HTR-8/SVneo (cell line): ENCODE measurements at regions not wholly inside any gene's neighbourhood (a gene's known extent, or its start where the extent isn't known, plus 50 kb on each side); places are given as distances from the start of the nearest gene placed in this dataset.

Source experiments
- DNase-seq: peaks from one replicate; pipeline ENCODE4 v3.0.0; 2011; ENCODE audit warnings: low spot score, mixed read lengths; ENCODE audit not compliant: insufficient read length
- FAIRE-seq: peaks from 2 replicates; lab custom pipeline; 2011; peaks lifted over from hg19 to GRCh38; lab: Jason Lieb, UNC

DNA sequence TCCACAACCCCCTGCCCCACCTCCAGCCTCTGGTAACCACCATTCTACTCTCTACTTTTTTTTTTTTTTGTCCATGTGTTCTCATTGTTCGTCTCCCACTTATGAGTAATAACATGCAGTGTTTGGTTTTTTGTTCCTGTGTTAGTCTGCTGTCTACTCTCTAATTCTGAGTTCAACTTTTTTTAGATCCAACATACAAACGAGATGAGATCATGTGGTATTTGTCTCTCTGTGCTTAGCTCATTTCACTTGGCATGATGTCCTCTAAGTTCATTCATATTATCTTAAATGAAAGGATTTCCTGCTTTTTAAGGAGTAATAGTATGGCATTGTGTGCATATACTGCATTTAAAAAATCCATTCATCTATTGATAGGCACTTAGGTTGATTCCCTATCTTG, 130.9 kb downstream of the NMUR2 start:
- FAIRE-seq: no peak
- DNase-seq: no peak

DNA sequence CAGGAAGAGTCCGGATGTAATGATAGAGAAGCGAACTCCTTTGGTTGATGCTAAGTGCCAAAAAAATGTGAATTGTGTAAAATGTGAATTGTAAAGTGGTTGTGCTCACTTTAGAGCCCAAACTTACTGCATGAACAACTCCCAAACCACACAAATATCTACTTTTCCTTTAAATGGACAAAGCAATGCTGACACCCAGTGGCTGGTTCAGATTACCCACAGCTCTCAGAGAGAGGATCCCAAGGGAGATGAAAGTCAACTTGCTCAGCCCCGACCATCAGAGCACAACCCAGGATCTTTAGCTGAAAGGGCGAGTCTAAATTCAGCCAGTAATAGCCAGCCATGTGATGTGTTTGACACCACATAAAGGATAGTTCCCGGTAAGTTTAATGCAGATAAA, 133.7 kb downstream of the NMUR2 start:
- peak; percentile 5 for DNase-seq
- no peak for FAIRE-seq

DNA sequence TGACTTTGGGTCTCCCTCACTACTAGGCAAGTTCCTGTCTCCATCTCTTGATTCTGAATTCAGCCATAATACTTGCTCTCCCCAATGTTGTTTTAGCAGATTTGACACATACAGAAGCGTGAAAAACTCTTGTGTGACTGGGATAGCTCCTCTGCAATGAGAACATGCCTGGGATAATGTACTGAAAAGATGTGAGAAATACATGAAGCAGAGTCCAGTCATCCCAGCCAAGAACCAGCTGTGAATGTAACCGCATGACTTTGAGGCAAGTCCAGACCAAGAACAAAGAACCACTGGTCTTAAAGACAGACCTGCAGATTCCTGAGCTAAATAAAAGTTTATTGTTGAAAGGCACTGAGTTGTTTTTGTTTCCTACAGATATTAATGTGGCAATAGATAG, 135.0 kb downstream of the NMUR2 start:
- DNase-seq (no peak), FAIRE-seq (no peak)

DNA sequence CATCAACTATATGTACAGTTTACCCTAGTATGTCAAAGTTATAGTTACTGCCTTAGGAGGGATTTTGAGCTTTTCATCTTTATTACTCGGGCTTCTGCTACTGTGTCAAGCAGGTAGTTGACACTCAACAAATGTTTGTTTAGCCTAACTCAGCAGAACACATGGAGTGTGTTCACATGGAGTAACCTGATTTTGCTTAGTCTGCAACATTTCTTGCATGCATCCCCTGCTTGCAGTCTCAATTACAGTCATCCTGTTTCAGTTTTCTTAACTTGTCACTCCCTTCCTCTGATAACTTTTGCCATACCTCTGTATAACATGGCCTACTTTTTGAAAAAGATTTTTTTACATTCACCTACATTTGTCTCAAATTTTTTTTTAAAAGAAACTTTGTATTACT, 135.5 kb downstream of the NMUR2 start:
- FAIRE-seq: no peak
- DNase-seq: no peak

DNA sequence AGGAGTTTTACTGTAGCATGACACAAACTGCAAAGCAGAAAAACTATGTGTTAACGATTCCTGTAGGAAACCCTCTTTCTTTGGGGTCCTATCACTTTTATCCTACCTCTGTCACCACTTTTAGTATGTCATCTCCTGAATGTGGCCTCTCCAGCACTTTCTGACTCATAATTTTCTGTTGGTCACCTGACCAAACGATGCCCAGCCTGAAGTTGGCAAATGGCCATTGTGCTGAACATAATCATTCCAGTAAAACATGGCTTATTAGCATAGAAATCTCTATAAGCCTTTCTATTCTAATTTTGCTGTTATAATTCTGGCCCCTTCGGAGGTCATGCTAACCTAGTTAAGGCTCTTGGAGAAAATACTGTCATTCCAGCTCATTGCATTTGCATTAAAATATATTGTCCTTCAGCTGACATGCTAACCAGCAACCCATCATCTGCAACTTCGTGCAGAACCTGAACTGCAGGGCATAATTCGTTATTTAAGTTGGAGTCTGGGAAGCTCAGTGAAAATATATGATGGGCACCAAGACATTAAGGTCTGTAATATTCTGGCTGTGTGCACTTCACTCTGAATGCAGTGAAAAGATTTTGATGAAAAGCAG, 140.3 kb downstream of the NMUR2 start:
- FAIRE-seq (no peak), DNase-seq (no peak)

DNA sequence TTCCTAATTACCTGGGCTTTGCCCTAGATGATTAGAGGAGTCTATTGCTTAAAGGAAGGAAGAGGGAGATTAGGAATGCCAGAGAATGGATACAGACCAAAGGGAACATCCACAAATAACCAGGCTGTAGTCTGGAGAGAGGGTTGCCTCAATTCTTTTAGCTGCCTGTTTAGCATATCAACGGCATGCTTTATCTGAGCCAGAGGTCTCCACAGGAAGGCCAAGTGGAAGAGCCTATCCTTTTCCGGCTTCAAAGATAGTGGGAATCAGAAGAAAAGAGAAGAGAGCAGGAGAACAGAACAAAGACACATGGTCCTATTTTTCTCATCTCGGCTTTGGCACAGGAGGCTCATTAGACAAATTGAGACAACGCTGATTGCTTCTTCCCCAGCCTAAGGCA, 142.4 kb downstream of the NMUR2 start:
- DNase-seq (no peak), FAIRE-seq (no peak)

DNA sequence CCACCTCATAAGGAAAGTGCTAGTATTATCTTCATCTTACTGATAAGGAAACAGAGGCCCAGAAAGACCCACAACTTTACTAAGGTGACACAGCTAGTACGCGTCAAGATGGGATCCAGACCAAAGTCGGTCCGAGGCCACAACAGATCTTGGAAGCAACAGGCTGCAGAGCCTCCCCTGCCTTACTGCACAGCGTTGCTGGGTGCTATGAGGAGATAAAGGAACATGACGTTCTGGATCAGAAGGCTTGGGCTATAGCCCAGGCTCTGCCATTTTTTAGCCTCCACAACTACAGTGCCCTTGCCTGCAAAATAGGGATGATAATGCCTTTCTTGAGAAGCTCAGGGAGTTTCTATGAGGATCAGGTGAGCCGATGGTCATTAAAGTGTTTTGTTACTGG, 144.1 kb downstream of the NMUR2 start:
- no peak for DNase-seq
- FAIRE-seq: no peak

DNA sequence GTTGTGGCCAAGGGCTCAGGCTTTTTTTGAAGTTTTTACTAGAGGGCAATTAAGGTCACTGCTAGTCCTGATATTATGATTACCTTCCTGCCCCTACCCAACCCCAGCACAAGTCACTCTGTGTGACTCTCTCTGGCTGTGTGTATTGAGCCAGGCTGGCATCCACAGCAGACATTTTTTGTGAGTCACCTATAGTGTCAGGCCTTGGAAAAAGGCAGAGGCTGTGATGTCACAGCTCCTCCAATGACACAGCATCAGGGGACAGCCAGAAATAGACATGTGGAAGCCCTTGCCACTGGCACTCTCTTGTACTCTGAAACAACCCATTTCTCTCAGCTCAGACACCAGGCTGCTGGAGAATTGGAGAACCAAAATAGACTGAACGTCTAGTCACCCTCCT, 145.4 kb downstream of the NMUR2 start:
- DNase-seq (no peak), FAIRE-seq (no peak)

DNA sequence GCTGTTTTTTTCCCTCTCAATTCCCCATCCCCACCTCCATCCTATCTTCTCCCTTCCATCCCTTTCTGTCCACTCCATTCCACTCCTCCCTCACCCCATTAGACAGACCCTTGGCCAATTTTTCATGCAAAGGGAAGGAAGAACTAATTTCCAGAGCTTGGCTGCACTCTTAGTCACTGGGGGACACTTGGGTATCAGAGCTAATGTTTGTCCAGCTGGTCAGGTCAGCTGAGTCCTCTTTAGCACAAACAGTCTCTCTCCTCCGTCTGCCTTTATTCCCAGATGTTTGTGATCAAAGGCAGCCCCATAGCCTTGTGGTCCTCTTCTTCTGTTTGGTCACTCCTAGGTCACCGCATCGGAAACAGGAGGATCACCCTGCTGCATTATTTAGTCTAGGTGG, 148.5 kb downstream of the NMUR2 start:
- FAIRE-seq: peak; percentile 20

DNA sequence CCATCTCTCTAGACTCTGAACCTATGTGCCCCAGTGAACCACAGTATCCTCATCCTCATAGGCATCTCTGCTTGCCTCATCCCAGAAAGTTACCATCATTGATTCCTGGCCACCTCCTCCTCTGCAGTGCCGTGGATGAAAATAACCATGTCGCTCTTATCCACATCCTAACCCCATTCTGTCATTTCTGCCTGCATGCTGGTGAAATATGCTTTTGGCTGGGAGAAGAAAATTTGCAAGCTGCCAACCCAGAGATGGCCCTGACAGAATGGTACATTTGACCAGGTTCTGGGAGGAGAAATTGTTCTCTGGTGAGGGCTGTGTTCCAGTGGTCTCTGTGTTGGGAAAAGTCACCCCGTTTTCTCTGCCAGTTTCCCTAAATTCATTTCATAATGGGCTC, 149.7 kb downstream of the NMUR2 start:
- no peak for FAIRE-seq
- DNase-seq: no peak

More for the DNA sequence above, 148.5 kb downstream of the NMUR2 start:
- DNase-seq: no peak

DNA sequence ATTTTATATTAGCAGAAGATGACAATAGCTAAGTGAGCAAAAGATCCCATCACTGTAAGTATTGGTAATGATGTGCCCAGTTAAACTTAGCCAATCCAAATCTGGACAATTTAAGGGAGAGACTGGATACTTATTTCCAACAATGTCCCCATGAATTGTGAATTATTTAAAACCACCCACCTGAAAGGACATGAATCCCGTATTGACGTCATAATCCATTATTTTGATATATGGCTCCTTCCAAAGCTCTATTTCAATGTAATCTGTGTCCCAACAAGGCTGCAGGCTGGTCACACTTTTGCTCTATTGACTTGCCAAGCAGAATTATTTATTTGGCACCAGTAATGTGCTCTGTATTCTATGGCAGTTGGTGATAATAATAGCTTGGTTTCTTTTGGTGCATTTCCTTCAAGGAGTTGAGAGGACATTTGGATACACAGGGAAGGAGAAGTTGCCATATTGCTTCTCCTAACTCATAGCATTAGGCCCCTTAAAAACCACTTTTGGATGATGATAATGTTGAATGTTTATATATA, 157.2 kb downstream of the NMUR2 start:
- no peak for DNase-seq
- FAIRE-seq: no peak

DNA sequence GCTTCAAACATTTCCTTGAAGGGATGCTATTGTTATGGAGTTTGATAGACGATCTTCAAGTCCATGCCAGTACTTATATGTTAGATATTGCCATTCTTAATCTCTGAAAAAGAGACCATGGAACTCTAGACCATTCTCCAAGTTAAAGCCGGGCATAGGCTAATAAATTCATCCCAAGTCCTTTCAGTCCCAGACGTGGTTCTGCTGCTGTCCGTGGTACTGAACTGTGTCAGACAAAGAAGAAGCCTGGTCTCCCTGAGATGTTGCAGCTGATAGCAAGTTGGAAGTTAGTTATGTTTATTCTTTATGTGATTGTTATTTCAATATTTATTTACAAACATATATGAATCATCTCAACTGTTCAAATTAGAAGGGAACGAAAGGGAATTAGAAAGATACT, 158.7 kb downstream of the NMUR2 start:
- FAIRE-seq: no peak
- no peak for DNase-seq

DNA sequence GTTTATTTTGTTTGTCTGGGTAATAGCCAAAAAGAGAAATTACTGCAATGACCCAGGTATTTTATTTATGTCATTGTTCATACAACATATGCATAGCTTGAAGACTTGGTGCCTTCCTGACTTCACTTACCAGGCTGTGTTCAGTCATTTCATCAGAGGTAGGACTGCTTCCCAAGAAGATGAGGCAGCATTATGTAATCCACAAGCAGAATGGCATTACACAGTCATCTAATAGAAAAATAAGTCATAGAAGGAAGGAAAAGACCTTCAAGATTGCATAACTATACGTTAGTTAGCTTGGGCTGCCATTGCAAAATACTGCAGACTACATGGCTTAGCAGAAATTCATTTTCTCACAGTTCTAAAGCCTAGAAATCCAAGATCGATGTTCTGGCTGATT, 167.5 kb downstream of the NMUR2 start:
- DNase-seq (no peak), FAIRE-seq (no peak)

DNA sequence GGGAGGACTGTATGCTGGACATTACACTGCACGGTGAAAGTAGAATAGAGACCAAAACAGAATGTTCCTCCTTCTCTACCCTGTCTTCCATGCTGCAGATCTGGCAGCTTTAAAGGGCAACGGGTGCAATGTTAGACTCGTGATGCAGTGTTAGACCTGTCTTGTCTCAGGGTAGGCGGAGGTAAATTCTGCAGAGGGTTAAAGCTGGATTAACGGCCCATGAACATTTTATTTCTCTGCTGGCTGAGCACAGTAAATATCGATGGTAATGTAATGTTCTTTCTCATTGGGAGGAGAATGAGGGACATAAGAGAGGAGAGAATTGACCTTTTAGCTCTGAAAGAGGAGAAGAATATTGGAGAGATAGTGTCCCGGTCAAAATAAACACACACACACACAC, 178.9 kb downstream of the NMUR2 start:
- no peak for FAIRE-seq
- no peak for DNase-seq

DNA sequence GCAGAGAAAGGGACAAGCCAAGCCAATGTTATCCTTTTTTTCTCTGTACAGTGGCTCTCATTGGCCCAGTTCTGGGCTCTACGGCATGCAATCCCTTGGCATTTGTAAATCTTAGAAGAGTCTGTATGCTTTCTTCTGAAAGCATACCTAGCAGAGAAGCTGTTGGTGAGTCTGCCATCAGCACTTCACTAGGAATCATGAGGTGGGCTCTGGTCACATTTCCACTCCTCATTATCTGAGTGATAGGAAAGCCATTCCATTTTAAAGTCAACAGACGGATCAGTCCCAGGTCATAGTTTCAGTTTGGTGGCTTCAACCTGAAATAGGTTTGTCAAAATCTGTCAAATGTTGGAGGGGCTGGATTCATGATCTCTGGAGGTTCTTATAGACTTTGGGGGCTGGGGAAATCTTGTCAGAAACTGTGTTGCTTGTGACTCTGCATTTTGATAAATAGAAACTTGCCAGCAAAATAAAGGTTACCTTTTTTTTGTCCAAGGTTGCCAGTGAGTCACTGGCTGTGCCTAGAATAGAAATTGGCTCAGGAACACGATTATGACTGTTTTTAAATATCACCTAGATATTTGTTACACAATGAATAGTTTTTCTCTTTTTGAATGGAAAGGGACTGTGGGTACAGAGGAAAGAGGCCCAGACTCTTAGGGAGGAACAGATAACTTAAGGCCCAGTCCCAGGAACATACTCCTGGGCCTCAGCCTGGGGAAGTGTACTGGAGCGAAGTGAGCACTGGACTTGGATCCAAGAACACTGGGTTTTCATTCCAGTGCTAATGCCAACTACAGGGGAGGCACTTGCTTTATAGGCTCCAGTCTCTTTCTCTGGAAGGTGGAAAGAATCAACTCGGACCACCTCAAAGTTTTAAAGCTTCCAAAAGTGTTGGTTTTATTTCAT, 183.1 kb downstream of the NMUR2 start:
- DNase-seq (no peak), FAIRE-seq (no peak)

DNA sequence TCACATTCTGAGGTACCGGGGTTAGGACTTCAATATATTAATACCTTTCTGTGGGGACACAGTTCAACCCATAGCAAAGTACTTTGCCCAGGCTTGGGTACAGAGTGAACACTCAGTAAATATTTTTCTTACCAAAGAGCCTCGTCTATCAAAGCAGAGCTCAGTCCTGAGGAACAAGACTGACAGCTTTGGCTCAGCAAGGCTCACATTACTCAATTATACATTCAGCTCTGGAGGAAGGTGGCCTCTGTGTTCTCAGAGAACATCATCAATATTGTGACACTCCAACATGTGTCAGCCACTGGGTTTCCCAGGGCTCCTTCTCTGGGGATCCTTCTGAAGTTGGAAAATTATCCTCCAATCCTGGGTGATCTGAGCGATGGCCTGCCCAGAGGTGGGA, 186.4 kb downstream of the NMUR2 start:
- DNase-seq (no peak), FAIRE-seq (no peak)

DNA sequence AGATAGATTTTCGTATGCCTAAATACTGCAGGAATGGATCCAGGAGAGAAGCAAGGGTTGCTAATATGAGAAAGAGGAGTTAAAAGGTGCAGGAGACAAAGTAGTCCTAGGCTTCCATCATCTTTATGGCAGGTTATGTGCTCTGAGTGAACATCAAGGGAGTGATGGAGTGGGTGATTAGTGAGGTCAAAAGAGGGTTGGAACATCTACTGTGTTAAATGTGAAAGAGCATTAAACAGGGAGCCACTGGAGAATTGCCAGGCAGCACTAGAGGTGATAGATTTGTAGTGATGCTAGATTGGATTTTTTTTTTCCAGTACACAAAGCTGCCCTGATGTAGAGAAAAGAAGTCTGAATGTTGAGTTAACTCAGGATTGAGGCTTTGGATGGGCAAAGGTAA, 199.3 kb downstream of the NMUR2 start:
- no peak for DNase-seq
- FAIRE-seq: no peak

DNA sequence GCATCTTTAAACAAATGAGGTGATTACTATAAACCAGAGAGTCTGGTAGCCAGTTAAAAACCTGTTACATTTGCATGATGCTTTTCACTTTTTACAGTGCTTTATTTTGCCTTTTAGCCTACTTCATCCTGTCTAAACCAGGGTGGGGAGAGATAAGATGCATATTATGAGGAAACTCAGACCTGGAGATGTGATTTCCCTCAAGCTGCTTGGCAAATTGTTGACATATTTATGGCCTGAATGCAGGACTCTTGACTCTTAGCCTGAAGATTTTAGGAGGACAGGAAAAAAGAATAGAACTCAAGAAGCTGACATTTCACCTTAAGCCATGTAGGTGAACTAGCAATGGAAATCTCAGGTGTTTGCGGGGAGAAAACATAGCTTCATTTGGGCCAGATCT, 202.8 kb downstream of the NMUR2 start:
- FAIRE-seq: no peak
- DNase-seq: no peak

DNA sequence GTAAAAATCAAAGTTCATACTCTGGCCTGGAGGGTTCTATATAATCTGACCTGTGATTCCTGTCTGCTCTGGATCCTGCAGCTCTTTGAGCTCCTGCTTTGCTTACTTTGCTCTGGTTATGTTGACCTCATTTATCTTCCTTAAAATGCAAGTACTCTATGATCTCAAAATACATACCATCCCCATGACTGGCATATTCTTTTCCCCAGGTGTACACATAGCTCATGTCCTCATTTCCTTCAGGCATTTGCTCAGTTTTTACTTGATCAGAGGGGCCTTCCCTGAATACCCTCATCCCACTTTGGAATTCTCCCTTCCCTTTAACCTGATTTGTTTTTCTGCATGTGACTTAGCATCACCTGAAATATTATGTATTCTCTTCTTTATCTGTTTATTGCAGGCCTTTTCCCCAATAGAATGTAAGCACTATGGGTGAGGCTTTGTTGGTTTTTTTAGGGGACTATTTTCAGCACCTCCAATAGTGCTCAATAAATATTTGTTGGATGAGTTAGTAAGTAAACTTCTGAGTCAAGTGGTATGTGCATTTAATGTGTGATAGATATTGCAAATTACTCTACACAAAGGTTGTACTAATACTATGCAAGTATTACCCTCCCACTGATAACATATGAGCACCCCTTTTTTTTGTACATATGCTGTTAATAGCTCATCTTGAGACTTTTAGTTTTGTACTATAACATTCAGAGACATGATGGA, 211.5 kb downstream of the NMUR2 start:
- no peak for FAIRE-seq

DNA sequence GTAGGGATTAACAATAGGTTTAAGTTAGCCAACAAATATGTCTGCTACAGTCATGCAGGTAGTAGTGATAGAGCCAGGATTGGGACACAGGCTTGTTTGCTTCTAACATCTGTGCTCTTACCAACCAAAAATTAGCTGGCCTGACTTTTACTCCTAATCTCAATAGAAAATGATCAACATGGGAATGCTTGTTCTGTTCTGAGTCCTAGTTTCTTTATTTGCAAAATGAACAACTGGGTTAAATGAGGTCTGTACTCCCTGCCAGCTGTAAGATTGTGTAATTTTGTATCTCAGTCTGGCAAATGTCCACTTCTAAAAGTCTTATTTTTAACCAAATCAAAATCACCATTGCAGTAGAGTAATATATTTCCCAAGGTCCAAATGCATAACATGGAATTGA, 216.8 kb downstream of the NMUR2 start:
- DNase-seq: no peak
- FAIRE-seq: no peak

More for the DNA sequence above, 211.5 kb downstream of the NMUR2 start:
- DNase-seq: no peak

DNA sequence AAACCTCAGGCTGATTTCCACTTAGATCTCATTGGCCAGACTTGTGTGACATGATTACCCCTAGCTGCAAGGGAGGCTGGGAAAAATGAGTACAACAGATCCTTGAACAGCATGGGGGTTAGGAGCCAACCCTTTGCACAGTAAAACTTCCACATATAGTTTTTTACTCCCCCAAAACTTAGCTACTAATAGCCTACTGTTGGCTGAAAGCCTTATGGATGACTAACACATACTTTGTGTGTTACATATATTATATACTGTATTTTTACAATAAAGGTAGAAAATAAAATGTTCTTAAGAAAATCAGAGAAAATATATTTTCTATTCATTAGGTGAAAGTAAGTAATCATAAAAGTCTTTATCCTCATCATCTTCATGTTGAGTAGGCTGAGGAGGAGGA, 217.4 kb downstream of the NMUR2 start:
- DNase-seq (no peak), FAIRE-seq (no peak)
